Activated CD4-positive, alpha-beta T cell treated with anti-CD3 and anti-CD28 coated beads, Interleukin-2, amount 50 U/mL, for 24 hours (primary cell): ENCODE measurements at regions not wholly inside any gene's neighbourhood (a gene's known extent, or its start where the extent isn't known, plus 50 kb on each side); places are given as distances from the start of the nearest gene placed in this dataset.

Experiments used
- DNase-seq, 2 donors: peaks; one replicate each; pipeline ENCODE4 v3.0.0-alpha.2; 2020; ENCODE audit warnings: low read depth in 1 of 2, low spot score in 1 of 2

DNA sequence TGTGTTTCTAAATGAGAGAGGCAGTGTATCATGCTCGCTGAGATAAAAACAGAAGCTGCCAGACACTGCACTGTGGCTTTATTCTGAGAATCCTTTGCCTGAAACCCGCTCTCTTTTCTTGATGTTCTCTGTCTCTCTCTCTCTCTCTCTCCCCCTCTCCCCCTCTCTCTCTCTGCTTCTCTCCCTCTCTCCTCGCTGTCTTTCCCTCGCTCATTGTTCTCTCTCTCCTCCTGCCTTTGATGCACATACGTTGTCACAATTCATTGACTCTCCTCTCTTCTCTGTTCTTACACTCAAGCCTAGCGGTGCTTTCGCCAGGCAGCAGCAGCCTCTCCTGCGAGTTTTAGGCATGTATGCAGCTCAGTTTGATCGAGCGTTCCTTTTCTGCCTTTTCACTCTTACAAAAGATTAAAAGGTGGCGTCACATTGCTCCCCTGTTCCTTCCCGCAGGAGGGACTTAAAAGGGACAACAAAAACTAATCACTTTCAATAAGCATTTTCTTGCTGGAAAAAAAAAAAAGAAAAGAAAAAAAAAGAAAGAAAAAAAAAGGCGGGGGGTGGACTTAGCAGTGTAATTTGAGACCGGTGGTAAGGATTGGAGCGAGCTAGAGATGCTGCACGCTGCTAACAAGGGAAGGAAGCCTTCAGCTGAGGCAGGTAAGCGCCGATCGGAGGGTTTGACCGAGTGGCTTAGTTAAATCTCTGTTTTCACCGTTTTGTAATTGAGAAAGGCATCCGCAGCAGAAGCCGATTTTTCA, 717.9 kb upstream of the WWC1 start:
- DNase-seq = no peak

DNA sequence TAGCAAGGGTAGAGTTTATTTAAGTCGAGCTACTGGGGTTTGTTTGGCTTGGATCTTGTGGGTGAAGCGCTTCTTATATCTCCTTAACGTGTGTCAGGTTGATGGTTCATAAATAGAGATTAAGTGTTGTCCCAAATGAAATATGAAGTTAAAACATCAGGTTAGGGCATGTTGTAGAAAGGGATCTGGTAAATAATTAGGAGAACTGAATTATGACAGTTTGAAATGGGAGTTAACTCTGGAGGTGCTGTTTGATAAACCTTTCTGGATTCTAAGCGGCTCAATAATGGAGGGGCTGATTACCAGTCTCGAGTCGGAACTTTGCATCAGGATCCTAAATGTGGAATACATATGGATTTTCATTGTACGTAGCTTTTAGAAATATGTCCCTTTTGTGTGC, 717.0 kb upstream of the WWC1 start:
- DNase-seq = no peak

DNA sequence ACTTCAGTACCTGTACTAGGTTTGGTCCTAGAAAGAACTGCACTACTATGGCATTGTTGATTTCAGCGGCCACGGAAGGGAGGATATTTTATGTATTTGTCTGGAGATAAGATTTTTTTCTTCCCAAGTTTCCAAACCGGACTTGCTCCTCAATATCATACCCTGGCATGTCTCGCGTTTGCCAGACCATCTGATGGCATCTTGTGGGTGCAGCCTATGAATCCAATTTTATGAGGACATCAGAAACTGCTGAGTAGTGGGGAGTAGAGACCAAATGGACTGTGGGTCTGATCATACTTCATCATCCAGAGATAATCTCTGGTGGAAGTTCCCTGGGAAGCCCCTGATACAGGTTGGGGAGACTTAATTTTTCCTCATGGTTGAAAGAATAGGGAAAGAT, 716.1 kb upstream of the WWC1 start:
- no peak for DNase-seq

DNA sequence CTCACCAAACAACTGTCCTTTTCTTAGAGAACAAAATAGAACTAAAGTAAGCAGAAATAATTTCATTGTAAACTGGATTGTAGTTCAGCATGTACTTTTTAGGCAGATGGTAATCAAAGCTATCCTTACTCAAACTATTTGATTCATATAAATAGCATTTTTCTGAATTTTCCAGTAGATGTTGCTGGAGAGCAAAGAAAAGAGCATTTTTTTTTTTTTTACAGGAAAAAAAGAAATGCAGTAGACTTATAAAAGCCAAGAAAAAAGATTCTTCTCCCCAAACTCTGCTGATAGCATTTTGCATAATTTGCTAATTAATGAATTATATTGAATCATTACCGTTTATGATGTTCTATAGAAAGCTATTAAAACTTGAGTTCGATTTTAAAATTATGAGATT, 715.3 kb upstream of the WWC1 start:
- DNase-seq = no peak

DNA sequence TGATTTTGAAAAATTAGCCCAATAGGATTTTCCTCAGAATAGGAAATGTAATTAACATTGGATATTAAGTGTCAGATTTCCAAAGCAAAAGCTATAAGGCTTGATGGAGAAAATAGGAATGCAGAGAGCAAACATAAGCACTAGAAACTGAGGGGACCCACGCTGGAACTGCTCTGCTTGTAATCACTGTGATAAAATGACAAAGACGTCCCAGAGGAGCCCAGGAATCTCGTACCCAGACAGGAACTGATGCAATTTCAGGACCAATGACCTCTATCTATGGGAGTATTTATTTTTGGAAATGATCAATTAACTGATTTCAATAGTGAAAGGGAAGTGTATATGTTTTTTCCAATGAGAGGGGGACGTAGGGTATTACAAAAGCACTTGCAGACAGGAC, 714.5 kb upstream of the WWC1 start:
- no peak for DNase-seq

DNA sequence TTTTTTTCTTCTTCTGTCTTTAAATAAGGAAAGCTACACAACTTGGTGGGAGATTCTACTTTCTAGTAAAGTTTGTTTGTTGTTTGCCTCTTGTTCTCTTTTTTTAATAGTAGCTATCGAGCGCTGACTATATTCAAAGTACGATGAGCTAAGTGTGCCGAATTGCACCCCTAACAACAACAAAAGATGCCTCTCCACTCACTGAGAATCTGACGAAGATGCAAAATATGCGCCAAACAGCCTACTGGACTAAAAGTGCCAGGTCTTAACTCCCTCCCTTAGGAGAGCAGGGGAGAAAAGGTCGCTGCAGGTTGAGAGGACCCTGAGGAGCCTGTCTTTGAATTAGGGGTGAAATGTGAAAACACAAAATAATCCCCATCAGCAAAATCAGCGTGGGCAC, 713.8 kb upstream of the WWC1 start:
- DNase-seq = no peak

DNA sequence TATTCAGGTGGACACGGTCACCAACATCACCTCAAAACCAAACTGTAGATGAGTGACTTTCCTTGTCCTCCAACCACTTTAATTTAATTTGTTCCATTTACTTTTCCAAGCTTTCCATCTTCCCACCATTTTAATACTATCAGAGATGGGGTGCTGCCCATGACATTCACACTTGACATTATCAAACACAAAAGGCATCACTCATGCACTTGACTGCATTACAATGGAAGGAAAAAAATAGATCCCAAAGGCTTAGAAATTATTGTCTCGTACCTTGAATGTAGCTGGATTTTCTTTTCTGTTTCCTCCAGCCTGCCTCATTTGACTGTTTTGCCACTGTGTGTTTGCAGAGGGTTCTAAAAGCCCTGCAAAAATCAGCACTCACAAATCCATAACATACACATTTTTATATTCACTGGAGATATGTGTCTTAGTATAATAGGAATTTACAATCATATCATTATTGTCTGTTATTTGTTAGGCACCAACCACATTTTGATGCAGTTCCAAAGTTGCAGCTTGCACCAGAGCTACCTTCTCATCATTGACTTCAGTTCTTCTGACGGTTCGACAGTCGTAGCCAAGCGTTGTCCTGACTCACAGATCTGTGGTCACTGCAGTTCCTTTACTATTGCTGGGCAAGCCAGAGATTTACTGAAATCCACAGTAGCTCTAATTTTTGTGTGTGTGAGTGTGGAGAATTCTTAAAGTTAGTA, 712.3 kb upstream of the WWC1 start:
- DNase-seq = no peak

DNA sequence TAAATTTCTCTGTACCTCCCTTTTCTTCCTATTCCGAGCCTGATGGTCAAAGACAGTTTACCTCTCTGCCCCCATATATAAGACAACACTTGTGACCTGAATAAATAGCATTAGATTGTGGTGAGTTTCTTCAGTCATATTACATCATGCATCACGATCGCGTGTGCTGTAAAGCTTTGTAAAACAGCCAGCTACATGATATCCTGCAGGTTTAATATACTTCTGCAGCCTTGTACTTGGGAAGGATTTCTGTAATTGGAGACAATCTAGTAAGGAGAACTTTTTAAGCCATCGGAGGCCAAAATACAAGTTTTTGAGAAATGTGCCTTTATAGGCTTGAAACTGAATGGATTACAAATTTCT, 711.8 kb upstream of the WWC1 start:
- DNase-seq = no peak

DNA sequence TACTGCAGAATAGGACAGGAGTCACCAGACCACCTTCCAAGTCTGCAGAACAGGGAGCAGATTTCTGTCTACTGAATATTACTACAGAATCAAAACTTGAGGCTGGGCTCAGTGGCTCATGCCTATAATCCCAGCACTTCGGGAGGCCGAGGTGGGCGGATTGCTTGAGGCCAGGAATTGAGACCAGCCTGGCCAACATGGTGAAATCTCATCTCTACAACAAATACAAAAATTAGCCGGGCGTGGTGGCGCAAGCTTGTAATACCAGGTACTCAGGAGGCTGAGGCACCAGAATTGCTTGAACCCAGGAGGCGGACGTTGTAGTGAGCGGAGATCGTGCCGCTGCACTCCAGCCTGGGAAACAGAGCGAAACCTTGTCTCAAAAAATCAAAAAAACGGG, 710.8 kb upstream of the WWC1 start:
- no peak for DNase-seq

DNA sequence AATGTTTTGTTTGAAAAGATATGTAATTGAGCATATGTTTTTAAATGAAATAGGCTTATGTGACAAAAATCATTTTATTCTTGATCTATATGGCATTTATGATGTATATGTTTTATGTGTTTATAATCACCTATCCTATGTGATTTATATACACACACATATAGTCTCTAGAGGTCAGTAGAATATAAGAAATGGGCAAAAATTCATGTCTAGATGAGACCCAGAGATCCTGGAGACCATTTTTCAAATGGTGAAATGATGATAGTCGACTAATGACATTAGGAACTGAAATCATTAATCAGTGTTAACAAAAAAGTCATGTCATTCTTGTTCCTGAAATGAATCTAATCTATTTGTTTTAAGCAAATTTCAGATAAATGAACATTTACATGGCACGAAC, 709.2 kb upstream of the WWC1 start:
- no peak for DNase-seq

DNA sequence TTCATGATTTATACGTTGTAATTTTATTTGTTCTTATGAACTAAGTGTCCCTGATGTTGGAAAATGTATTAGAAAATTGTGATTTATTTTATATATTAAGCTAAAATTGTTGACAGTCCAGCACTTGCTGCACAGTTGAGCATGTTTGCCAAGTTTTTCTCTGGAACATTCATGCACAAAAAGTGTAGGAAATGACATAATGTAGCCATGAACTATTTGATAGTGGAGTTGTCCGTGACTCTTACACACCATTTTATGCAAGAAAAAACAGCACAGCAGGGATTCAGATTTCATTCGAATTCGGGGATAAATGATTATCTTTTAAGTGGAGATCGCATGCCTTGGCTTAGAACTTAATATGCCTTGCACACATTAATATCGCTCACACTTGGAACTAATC, 708.6 kb upstream of the WWC1 start:
- DNase-seq = no peak

DNA sequence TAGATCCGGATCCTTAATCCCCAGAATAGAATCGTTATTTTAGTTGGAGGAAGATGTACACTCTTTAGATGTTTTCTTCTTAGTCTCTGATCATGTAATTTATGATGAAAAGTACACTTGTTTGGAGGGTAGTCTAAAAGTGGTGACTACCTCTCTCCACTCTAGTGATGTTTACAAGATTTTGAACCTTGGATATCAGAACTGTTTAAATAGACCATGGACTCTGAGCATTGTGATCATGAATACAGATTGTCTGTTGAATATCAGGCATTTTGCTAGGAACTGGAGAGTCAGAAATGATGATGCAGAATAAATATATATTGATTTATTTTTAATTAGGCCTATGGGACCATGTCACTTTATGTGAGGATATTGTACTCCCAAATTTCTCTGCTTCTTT, 706.3 kb upstream of the WWC1 start:
- no peak for DNase-seq

DNA sequence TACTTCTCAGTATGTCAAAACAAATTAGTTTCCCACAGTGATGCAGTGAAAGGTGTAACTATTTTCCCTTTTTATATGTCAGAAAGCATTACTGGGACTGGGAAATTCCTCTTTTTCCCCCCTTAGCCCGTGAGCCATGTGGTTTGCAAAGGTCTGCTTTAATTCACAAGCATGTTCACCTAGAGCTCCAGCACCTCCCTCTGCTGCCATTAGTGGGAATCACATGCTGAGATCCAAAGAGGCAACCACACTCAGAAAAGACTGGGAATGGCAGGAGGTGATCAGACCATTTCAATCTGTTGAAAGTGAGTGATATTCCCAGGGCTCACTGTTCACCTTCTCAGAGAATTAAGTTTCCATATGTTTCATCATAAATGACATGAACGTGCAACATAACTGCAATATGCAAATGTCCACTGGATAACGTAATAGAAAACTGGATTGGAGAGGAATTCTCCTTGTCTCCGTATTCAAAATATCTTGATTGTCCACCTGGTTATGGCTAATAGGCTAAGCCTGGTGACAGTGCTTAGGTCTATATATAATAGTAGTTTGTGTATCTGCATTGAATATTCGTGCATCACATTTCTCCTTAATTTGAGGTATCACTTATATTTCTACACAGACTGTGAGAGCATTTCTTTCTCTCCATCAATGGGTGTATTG, 703.5 kb upstream of the WWC1 start:
- no peak for DNase-seq

DNA sequence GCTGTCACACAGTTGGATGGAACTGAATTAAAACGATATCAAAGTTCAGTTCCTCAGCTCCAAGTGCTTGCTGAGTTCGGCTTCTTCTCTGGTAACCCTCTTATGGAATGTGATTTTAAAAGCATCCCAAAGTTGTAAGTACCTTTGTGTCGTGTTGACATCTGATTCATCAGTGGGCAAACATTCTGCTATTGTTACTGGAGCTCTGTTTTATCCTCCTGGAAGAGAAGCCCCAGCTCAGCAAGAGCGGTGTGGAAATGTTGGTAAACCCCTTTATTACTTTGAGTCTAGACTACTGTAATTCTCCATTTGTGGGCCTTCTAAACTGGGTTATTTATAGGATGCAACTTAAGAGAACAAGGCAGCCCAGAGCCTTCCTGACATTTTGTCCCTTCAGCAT, 699.3 kb upstream of the WWC1 start:
- DNase-seq = no peak

DNA sequence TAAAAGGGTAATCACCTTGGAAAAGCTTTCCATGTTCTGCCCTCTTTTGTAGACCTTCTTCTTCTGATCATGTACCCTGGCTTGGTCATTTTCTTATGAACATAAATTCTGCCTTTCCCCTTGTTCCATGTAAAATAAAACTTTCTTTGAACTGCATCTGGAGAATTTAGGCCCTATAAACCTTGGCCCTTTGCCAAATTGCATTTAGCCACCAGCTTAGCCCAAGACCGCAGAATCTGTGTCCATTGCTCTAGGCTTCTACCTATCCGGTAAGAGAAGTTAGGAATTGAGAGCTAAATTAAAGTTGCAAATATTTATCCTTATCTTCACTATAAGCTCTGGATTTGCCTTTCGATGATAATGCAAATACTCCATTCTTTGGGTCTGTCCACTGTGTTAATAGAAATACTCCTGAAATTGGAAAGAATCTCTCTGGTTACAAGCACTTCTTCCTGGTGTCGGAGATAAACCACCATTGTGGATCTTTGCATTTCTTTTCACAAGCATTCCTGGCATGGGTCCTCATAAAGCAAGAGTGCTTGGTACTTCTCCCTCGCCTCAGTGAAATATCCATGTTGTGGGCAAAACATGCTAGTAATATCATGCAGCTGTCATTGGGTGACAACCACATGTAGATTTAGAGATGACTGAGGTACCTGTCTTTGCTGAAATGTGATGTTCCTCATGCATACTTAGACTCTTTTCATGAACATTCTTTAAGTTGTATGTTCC, 698.0 kb upstream of the WWC1 start:
- DNase-seq = no peak

DNA sequence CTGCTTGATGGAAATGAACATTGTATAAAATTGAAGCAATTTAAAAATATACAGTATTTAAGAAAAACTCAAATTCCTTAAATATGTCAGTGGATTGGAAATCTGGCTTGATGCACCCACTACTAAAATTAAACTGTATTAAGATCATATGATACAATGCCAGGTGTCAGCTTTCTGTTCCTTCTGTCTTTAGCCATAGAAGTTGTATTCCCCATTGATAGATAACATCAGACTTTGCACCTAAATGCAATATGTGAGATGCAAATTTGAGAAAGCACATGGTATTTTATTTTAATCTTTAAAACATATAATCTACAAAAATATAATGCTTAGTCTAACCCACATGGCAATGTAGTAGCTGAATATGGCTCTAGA, 697.4 kb upstream of the WWC1 start:
- DNase-seq = no peak

DNA sequence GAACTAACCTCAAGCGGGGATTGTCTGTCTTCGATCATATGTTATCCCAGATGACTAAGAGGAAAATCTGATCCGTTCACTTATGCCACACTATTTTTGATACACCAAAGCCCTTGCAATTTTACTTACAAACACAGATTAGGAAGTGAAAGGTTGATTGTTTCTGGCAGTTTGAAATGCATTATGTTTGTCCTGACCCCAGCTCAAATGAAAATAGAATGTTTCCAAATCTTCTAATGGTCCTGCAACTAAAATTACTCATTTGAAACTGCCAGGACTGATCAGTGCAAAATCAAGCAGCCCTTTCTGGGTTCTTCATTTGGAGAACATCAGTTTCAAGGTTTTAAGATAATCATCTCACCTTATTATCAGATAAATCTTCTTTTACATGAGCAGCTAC, 696.7 kb upstream of the WWC1 start:
- no peak for DNase-seq

DNA sequence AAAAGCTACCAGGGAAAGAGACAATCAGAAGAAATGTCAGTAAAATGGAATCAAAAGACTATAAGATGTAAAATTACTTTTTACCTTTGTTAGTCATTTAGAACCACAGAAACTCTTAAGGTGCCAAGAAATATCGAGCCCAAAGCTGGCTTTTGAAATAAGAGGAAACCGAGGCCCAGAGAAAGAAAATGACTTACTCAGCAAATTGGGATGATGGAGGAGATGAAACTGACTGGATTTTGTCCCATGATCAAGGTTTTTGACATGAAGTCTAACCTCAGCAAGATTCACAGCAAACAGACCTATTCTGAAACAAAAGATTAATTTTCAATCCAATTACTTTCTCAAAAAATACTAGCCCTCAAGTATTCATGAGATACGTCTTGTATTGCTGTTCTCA, 696.2 kb upstream of the WWC1 start:
- DNase-seq = no peak

DNA sequence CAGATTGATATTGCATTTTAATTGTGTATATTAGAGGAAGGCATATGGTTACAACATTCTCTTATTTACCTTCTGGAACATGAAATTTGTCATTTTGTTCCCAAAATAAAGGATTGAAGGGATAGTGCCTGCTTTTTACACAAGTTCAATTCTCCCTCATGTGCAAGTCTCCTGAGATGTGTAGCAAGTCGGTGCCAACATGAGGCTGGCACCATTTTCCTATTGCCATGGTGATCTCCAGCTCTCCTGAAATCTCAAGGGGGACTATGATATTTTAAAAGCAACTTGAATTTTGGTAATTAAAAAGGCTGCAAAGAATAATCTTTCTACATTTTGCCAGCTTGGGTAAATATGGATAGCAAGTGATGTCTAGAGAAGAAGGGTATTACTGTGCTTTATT, 693.3 kb upstream of the WWC1 start:
- DNase-seq = no peak

DNA sequence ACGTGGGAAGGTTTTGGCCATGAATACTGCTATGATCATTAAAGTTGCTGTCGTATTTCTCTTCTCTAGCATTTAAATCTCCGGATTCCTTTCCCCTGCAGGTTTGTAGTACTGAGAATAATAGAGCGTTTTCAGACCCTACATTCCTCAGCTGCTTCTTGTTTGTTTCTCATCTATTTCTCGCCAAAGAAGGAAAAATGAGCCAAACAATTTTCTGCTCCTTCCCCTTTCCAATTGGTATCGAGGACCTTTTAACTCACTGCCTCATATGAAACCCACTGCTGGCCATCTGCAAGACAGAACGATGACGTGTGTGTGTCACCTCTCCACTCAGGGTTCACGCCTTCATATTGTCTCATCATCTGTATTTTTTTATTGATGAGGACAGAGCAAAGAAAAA, 689.4 kb upstream of the WWC1 start:
- no peak for DNase-seq

DNA sequence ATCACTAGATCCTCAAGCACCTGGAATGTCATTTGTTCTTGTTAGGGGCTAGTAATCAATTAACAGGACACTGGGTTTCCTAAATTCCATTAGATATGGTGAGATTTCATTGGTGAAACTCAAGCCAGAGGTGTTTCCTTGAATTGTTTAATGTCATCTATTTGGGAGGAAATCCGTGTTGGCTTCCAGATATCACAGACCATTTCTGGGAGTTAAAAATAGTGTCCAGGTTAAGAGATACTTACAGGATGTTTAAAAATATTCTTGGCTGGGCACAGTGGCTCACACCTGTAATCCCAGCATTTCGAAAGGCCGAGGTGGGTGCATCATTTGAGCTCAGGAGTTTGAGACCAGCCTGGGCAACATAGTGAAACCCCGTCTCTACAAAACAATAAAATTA, 688.3 kb upstream of the WWC1 start:
- DNase-seq = no peak
